GM08714 (cell line): ENCODE measurements at regions not wholly inside any gene's neighbourhood (a gene's known extent, or its start where the extent isn't known, plus 50 kb on each side); places are given as distances from the start of the nearest gene placed in this dataset.

Experiments
- H3K4me3 ChIP-seq: fragments of 200-500 bp; sonication (Bioruptor generic); 2 replicates; pipeline ENCODE4 v1.5.1; 2014; ENCODE audit warnings: mild to moderate bottlenecking, low read length, inconsistent platforms
- ZNF274 ChIP-seq: IDR thresholded peaks from 2 replicates; pipeline ENCODE4 v1.6.1; 2012; ENCODE audit warnings: mild to moderate bottlenecking, low read depth, low read length

GRCh38 chr14:98183556-98183955, 1088.4 kb downstream of the BCL11B start:
- no peak for TF ChIP-seq ZNF274

GRCh38 chr14:98184457-98184856, 1087.5 kb downstream of the BCL11B start:
- no peak for TF ChIP-seq ZNF274
- no peak overlapping the region for H3K4me3 ChIP-seq

More at GRCh38 chr14:98183556-98183955, 1088.4 kb downstream of the BCL11B start:
- no peak overlapping the region for H3K4me3 ChIP-seq

- H3K4me3 ChIP-seq = no peak overlapping the region
- TF ChIP-seq ZNF274 = no peak
These were observed 1087.0 kb downstream of the BCL11B start for GRCh38 chr14:98185036-98185435.

GRCh38 chr14:98186140-98186539, 1085.9 kb downstream of the BCL11B start:
- no peak overlapping the region for H3K4me3 ChIP-seq
- no peak for TF ChIP-seq ZNF274

- H3K4me3 ChIP-seq = no peak overlapping the region
- TF ChIP-seq ZNF274 = no peak
These were observed 1084.7 kb downstream of the BCL11B start for GRCh38 chr14:98187281-98187680.

GRCh38 chr14:98189062-98189461, 1082.9 kb downstream of the BCL11B start:
- no peak for TF ChIP-seq ZNF274
- no peak overlapping the region for H3K4me3 ChIP-seq

GRCh38 chr14:98189511-98189910, 1082.5 kb downstream of the BCL11B start:
- no peak for TF ChIP-seq ZNF274
- no peak overlapping the region for H3K4me3 ChIP-seq

GRCh38 chr14:98189944-98190343, 1082.1 kb downstream of the BCL11B start:
- TF ChIP-seq ZNF274 = no peak
- H3K4me3 ChIP-seq = no peak overlapping the region

GRCh38 chr14:98192946-98193345, 1079.1 kb downstream of the BCL11B start:
- H3K4me3 ChIP-seq = no peak overlapping the region
- TF ChIP-seq ZNF274 = no peak

- no peak overlapping the region for H3K4me3 ChIP-seq
These were observed 1077.2 kb downstream of the BCL11B start for GRCh38 chr14:98194821-98195220.

GRCh38 chr14:98195256-98195655, 1076.7 kb downstream of the BCL11B start:
- H3K4me3 ChIP-seq = no peak overlapping the region
- TF ChIP-seq ZNF274 = no peak

More at GRCh38 chr14:98194821-98195220, 1077.2 kb downstream of the BCL11B start:
- TF ChIP-seq ZNF274 = no peak

- TF ChIP-seq ZNF274 = no peak
- H3K4me3 ChIP-seq = no peak overlapping the region
These were observed 1074.1 kb downstream of the BCL11B start for GRCh38 chr14:98197933-98198332.

- H3K4me3 ChIP-seq = no peak overlapping the region
- TF ChIP-seq ZNF274 = no peak
These were observed 1073.6 kb downstream of the BCL11B start for GRCh38 chr14:98198385-98198784.

- no peak overlapping the region for H3K4me3 ChIP-seq
- no peak for TF ChIP-seq ZNF274
These were observed 1071.4 kb downstream of the BCL11B start for GRCh38 chr14:98200601-98201000.

GRCh38 chr14:98203421-98203820, 1068.6 kb downstream of the BCL11B start:
- no peak for TF ChIP-seq ZNF274
- H3K4me3 ChIP-seq = no peak overlapping the region

GRCh38 chr14:98204139-98204538, 1067.9 kb downstream of the BCL11B start:
- no peak for TF ChIP-seq ZNF274
- no peak overlapping the region for H3K4me3 ChIP-seq

GRCh38 chr14:98207415-98207814, 1064.6 kb downstream of the BCL11B start:
- H3K4me3 ChIP-seq = no peak overlapping the region
- no peak for TF ChIP-seq ZNF274

- H3K4me3 ChIP-seq = no peak overlapping the region
- TF ChIP-seq ZNF274 = no peak
These were observed 1063.8 kb downstream of the BCL11B start for GRCh38 chr14:98208211-98208611.
